ENCODE measurements at regions not wholly inside any gene's neighbourhood (a gene's known extent, or its start where the extent isn't known, plus 50 kb on each side); places are given as distances from the start of the nearest gene placed in this dataset.

- Histone ChIP-seq H3K4me3 (ENCODE audit: low read length) (no peak overlapping the region), H3K4me1 (ENCODE audit: insufficient read depth, low read length) (no peaks in the 10 kb centered on the region), H3K9ac (ENCODE audit: low read depth, low read length) (no peak overlapping the region), H3K36me3 (ENCODE audit: insufficient read depth, low read depth, low read length) (no peaks in the 10 kb centered on the region), H3K9me3 (ENCODE audit: insufficient read depth, low read depth, low read length) (no peaks in the 10 kb centered on the region), H3K27ac (ENCODE audit: low read length) (no peak overlapping the region), H3K27me3 (ENCODE audit: insufficient read depth, low read length) (no peaks in the 10 kb centered on the region)
These were observed 156.0 kb downstream of the KATNAL1 start for GRCh38 chr13:30151388-30151787.

- Histone ChIP-seq H3K9me3 (ENCODE audit: insufficient read depth, low read depth, low read length) (no peaks in the 10 kb centered on the region), H3K4me1 (ENCODE audit: insufficient read depth, low read length) (no peaks in the 10 kb centered on the region), H3K4me3 (ENCODE audit: low read length) (no peak overlapping the region), H3K36me3 (ENCODE audit: insufficient read depth, low read depth, low read length) (no peaks in the 10 kb centered on the region), H3K9ac (ENCODE audit: low read depth, low read length) (no peak overlapping the region), H3K27ac (ENCODE audit: low read length) (no peak overlapping the region), H3K27me3 (ENCODE audit: insufficient read depth, low read length) (no peaks in the 10 kb centered on the region)
These were observed 158.1 kb downstream of the KATNAL1 start for GRCh38 chr13:30149248-30149647.

- no peak overlapping the region for H3K27ac ChIP-seq (ENCODE audit: low read length)
- no peak overlapping the region for H3K4me3 ChIP-seq (ENCODE audit: low read length)
- no peaks in the 10 kb centered on the region for H3K36me3 ChIP-seq (ENCODE audit: insufficient read depth, low read depth, low read length)
- no peaks in the 10 kb centered on the region for H3K27me3 ChIP-seq (ENCODE audit: insufficient read depth, low read length)
- no peaks in the 10 kb centered on the region for H3K4me1 ChIP-seq (ENCODE audit: insufficient read depth, low read length)
- no peak overlapping the region for H3K9ac ChIP-seq (ENCODE audit: low read depth, low read length)
- no peaks in the 10 kb centered on the region for H3K9me3 ChIP-seq (ENCODE audit: insufficient read depth, low read depth, low read length)
These were observed 158.6 kb downstream of the KATNAL1 start for GRCh38 chr13:30148786-30149185.

GRCh38 chr13:30148171-30148754, 159.1 kb downstream of the KATNAL1 start:
- Histone ChIP-seq H3K4me3 (ENCODE audit: low read length) (no peak overlapping the region), H3K9ac (ENCODE audit: low read depth, low read length) (no peak overlapping the region), H3K36me3 (ENCODE audit: insufficient read depth, low read depth, low read length) (no peaks in the 10 kb centered on the region), H3K27ac (ENCODE audit: low read length) (no peak overlapping the region), H3K9me3 (ENCODE audit: insufficient read depth, low read depth, low read length) (no peaks in the 10 kb centered on the region), H3K27me3 (ENCODE audit: insufficient read depth, low read length) (no peaks in the 10 kb centered on the region), H3K4me1 (ENCODE audit: insufficient read depth, low read length) (no peaks in the 10 kb centered on the region)

- H3K27ac ChIP-seq (ENCODE audit: low read length) = no peak overlapping the region
- no peaks in the 10 kb centered on the region for H3K36me3 ChIP-seq (ENCODE audit: insufficient read depth, low read depth, low read length)
- no peaks in the 10 kb centered on the region for H3K4me1 ChIP-seq (ENCODE audit: insufficient read depth, low read length)
- H3K9ac ChIP-seq (ENCODE audit: low read depth, low read length) = no peak overlapping the region
- no peaks in the 10 kb centered on the region for H3K27me3 ChIP-seq (ENCODE audit: insufficient read depth, low read length)
- no peaks in the 10 kb centered on the region for H3K9me3 ChIP-seq (ENCODE audit: insufficient read depth, low read depth, low read length)
- H3K4me3 ChIP-seq (ENCODE audit: low read length) = no peak overlapping the region
These were observed 159.9 kb downstream of the KATNAL1 start for GRCh38 chr13:30147421-30147820.

GRCh38 chr13:30147015-30147414, 160.3 kb downstream of the KATNAL1 start:
- Histone ChIP-seq H3K9me3 (ENCODE audit: insufficient read depth, low read depth, low read length) (no peaks in the 10 kb centered on the region), H3K4me1 (ENCODE audit: insufficient read depth, low read length) (no peaks in the 10 kb centered on the region), H3K27ac (ENCODE audit: low read length) (no peak overlapping the region), H3K9ac (ENCODE audit: low read depth, low read length) (no peak overlapping the region), H3K27me3 (ENCODE audit: insufficient read depth, low read length) (no peaks in the 10 kb centered on the region), H3K36me3 (ENCODE audit: insufficient read depth, low read depth, low read length) (no peaks in the 10 kb centered on the region), H3K4me3 (ENCODE audit: low read length) (no peak overlapping the region)

GRCh38 chr13:30145709-30146367, 161.5 kb downstream of the KATNAL1 start:
- no peak overlapping the region for H3K4me3 ChIP-seq (ENCODE audit: low read length)
- no peak overlapping the region for H3K9ac ChIP-seq (ENCODE audit: low read depth, low read length)
- no peak overlapping the region for H3K27ac ChIP-seq (ENCODE audit: low read length)
- H3K27me3 ChIP-seq (ENCODE audit: insufficient read depth, low read length) = no peaks in the 10 kb centered on the region
- H3K4me1 ChIP-seq (ENCODE audit: insufficient read depth, low read length) = no peaks in the 10 kb centered on the region
- H3K9me3 ChIP-seq (ENCODE audit: insufficient read depth, low read depth, low read length) = no peaks in the 10 kb centered on the region
- no peaks in the 10 kb centered on the region for H3K36me3 ChIP-seq (ENCODE audit: insufficient read depth, low read depth, low read length)

GRCh38 chr13:30143666-30144400, 163.5 kb downstream of the KATNAL1 start:
- Histone ChIP-seq H3K9me3 (ENCODE audit: insufficient read depth, low read depth, low read length) (no peaks in the 10 kb centered on the region), H3K27ac (ENCODE audit: low read length) (no peak overlapping the region), H3K9ac (ENCODE audit: low read depth, low read length) (no peak overlapping the region), H3K27me3 (ENCODE audit: insufficient read depth, low read length) (no peaks in the 10 kb centered on the region), H3K4me3 (ENCODE audit: low read length) (no peak overlapping the region), H3K36me3 (ENCODE audit: insufficient read depth, low read depth, low read length) (no peaks in the 10 kb centered on the region), H3K4me1 (ENCODE audit: insufficient read depth, low read length) (no peaks in the 10 kb centered on the region)

GRCh38 chr13:30142486-30143211, 164.7 kb downstream of the KATNAL1 start:
- Histone ChIP-seq H3K9me3 (ENCODE audit: insufficient read depth, low read depth, low read length) (no peaks in the 10 kb centered on the region), H3K4me1 (ENCODE audit: insufficient read depth, low read length) (no peaks in the 10 kb centered on the region), H3K27me3 (ENCODE audit: insufficient read depth, low read length) (no peaks in the 10 kb centered on the region), H3K36me3 (ENCODE audit: insufficient read depth, low read depth, low read length) (no peaks in the 10 kb centered on the region), H3K27ac (ENCODE audit: low read length) (no peak overlapping the region), H3K4me3 (ENCODE audit: low read length) (no peak overlapping the region), H3K9ac (ENCODE audit: low read depth, low read length) (no peak overlapping the region)

GRCh38 chr13:30141775-30142485, 165.4 kb downstream of the KATNAL1 start:
- no peak overlapping the region for H3K27ac ChIP-seq (ENCODE audit: low read length)
- H3K9me3 ChIP-seq (ENCODE audit: insufficient read depth, low read depth, low read length) = no peaks in the 10 kb centered on the region
- no peaks in the 10 kb centered on the region for H3K4me1 ChIP-seq (ENCODE audit: insufficient read depth, low read length)
- H3K9ac ChIP-seq (ENCODE audit: low read depth, low read length) = no peak overlapping the region
- no peak overlapping the region for H3K4me3 ChIP-seq (ENCODE audit: low read length)
- no peaks in the 10 kb centered on the region for H3K36me3 ChIP-seq (ENCODE audit: insufficient read depth, low read depth, low read length)
- H3K27me3 ChIP-seq (ENCODE audit: insufficient read depth, low read length) = no peaks in the 10 kb centered on the region

- Histone ChIP-seq H3K9ac (ENCODE audit: low read depth, low read length) (no peak overlapping the region), H3K27me3 (ENCODE audit: insufficient read depth, low read length) (no peaks in the 10 kb centered on the region), H3K9me3 (ENCODE audit: insufficient read depth, low read depth, low read length) (no peaks in the 10 kb centered on the region), H3K27ac (ENCODE audit: low read length) (no peak overlapping the region), H3K4me3 (ENCODE audit: low read length) (no peak overlapping the region), H3K4me1 (ENCODE audit: insufficient read depth, low read length) (no peaks in the 10 kb centered on the region), H3K36me3 (ENCODE audit: insufficient read depth, low read depth, low read length) (no peaks in the 10 kb centered on the region)
These were observed 166.4 kb downstream of the KATNAL1 start for GRCh38 chr13:30140973-30141372.

Data from iPS-20b (cell line).